MV-4-11 (cell line): ENCODE measurements at regions not wholly inside any gene's neighbourhood (a gene's known extent, or its start where the extent isn't known, plus 50 kb on each side); places are given as distances from the start of the nearest gene placed in this dataset.
"Not testable (repeated sequence)": the region's sequence is repeated elsewhere in the genome, so short reads cannot be mapped to it uniquely, and the experiment has no call there.

Experiments used
- DNase-seq: peaks from one replicate; lab custom pipeline; 2025; lab: John Stamatoyannopoulos, UW

DNA sequence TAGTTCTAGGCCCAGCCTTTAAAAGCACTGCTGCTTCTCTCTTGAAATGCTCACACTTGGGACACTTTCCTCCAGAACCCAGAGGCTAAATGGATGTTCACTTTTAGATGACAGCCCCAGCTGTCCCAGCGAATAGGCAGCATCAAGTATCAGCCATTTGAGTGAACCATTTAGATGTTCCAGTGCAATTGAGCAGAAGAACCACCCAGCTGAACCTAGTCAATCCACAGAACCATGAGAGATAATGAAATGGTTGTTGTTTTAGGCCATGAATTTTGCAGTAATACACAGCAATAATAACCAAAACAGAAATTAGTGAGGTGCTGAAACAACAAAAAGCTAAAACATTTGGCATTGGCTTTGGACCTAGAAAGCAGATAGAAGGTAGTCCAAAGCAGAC, 273.9 kb downstream of the ETV1 start:
- DNase-seq = no peak

DNA sequence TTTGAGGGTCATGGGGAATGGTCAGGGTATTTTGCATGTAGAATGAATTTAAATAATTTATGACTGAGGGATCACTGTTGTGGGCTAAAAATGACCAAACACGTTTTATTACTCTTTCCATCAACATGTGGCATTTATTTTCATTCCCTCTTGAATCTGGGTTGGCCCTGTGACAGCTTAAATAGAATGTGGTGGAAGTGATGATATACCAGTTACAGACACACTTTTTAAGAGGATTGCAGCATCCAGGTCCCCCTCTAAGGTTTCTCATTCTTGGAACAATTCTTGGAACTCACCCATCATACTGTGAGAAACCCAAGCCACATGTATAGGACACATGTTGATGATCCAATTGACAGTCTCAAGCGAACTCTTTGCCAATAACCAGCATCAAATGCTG, 272.4 kb downstream of the ETV1 start:
- no peak for DNase-seq

DNA sequence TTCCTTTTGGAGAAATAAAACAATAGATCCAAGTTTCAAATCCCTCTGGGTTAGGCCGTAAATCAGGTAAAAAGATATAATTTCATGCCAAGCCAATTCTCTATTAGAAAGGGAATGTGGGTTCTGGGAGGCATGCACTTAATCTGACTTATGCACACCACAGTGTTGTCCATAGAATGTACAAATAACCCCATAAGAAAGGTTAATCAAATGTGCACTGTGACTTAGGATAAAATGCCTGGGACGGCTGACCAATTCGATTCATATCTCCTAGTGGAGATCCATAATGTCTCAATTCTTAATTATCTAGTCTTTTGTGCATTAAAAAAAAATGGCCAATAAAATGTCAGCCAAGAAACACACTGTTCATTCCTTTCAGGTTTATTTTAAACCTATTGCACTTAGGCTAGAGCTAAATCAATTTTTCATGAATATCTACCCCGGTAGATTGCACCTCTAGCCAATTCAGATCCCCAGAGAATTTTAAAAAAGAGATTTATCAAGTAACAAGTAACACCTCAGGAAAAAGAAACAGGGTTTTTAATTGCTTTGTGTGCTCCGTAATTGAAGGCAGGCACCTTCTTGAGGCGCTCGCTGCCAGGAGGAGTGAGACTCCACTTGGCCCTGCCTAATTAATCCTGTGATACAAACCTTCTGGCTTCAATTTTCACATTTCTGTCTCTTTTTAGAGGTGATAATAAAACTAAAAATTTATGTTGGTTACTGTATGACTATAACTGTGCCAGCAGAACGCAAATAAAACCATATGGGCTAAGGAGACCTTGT, 265.1 kb downstream of the ETV1 start:
- DNase-seq = no peak

DNA sequence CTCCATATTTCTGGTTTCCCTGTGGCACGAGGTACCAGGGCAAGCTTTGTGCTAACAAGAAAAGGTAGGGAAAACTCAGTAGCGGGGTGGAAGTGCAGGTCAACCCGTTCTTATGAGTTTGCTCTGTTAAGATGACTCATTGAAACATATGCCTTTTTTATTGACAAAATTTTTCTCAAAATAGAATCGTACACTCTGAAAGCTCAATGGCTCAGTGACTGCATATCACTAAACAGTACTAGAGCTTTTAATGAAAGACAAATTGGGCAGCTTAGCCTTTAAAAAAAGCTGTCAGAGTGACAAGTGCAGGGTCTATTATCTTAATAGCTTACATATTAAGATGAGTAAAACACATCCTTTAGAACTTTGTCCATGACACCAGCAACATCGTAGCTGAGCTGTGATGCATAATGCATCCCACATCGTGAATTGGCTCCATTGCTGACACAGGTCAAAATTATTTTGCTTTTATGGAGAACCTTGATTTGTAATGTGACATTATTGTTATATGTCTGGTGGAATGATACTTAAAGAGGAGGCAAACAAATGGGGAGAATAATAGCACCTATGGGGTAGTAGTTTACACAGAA, 264.4 kb downstream of the ETV1 start:
- no peak for DNase-seq

DNA sequence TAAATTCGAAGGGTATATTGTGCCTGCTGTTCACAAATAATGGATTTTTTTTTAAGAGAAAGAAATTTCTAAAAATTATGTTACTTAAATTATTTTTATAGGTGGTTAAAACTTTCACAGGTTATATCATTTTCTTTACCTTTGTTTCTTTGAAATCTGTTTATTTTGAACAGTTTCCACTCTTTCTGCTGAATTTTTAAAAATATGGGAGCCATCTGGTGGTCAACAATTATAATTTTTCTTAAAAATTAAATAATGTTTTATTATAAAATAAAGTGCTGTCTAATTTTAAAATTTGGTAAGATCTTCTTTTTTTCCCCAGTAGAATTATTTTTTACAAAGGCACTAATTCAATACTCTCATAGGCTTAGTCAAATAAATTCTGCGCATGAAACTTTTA, 263.9 kb downstream of the ETV1 start:
- no peak for DNase-seq

DNA sequence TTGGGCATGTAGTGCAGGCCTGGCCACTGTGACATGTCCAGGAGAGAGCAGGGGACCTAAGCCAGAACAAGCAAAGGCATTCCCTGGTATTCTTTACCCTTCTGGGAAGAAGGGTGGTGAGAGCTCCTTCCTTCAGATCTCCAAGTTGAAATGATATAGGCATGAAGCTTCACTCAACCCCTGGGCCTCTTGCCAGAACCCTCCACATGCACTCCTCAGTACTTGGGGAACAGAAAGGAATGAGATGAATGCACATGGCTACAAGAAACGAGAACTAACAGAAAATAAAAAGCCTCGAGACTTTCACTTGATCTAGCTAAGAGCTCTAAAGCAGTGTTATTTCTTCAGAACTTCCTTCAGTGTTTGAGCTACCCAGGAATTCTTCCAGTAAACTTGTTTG, 262.2 kb downstream of the ETV1 start:
- DNase-seq = no peak

DNA sequence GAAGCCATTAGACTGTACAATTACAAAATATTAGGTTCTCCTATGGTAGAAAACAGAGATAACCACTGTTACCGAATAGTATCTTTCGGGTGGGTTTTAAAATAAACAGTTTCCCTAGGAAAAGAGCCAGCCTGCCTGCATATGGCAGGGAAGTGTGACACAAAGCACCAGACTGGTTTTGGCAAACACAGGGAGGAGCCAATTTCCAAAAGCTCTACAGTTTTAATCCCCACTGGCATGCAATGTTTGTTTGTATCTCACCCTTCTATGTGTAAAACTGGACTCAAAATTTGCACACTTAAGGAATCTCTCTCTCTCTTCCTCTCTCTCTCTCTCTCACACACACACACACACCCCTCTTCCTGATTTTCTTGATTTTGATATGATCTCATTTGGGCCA, 261.7 kb downstream of the ETV1 start:
- DNase-seq = no peak

DNA sequence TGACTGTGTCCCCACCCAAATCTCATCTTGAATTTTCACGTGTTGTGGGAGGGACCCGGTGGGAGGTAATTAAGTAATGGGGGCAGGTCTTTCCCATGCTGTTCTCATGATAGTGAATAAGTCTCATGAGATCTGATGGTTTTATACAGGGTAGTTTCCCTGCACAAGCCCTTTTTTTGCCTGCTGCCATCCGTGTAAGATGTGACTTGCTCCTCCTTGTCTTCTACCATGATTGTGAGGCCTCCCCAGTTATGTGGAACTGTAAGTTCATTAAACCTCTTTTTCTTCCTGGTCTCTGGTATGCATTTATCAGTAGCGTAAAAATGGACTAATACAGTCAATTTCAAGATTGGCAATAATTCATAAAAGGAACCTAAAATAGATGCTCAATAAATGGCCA, 261.0 kb downstream of the ETV1 start:
- DNase-seq = not testable (repeated sequence)

DNA sequence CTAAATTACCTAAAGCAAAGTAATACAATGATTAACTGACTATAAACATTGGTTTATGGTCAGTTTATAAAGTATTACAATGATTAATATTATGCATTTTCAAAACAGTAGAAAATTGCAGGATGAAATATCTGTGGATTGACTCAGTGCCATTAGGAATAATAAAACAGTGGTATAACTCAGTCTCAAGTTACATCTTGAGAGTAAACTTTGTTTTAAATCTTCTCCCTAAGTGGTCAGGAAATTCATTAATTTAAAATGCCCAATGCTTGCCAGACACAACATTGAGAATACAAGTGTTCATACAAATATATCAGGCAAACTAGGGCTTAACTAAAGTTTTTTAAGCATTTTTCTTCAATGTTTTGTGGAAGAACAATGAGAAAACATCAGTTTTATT, 257.8 kb downstream of the ETV1 start:
- no peak for DNase-seq

DNA sequence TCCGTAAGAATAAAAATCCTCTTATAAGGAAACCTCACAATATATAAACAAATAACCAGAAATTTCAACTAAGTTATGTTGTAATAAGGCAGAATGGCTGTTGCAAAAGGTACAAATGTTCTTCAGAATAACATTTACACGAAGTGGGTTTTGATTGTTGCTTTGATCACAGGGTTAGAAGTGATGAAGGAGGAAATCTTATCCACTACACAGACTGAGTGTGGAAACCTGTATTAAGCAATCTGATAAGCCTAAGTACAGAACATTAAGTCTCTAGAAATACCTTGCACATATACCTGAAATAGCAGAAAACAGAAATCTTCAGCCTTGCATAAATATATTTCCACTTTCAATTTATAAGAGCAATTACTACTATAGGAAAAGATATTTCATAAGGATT, 251.9 kb downstream of the ETV1 start:
- DNase-seq = no peak

DNA sequence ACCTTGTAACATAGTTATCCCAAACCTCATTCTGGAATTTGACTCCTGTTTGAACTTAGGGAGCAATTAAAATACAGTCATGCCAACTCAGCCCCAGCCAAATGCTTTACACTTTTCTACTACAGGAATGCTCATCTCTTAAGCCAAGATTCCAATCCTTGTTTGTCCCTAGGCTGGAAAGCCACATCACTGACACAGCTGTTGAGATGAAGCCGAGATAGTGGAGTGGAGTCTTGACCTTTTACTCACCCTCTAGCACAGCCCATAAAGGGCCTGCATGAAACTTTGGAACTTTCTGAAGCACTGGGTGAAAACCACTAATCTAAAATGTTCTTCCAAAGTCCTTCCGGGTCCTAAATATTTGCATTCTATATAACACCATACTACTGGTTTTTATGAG, 247.3 kb downstream of the ETV1 start:
- DNase-seq = no peak

DNA sequence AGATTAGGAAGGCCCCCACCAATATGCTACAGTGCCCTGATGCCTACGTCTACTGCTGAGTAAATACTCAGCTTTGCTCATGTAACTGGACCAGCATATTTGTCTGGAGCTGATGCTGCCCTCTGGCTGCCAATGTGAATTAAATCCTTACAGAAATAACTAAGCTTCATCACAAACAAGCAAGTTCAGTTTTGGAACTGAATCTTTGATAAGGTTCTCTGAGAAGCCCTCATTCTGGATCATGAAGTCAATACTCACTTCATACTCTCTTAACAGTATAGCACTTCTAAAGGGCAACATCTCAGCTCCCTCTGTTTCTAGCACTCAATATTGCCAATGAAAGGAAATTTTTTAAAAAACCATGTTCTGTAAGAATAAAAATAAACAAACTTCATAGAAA, 246.7 kb downstream of the ETV1 start:
- DNase-seq = no peak

DNA sequence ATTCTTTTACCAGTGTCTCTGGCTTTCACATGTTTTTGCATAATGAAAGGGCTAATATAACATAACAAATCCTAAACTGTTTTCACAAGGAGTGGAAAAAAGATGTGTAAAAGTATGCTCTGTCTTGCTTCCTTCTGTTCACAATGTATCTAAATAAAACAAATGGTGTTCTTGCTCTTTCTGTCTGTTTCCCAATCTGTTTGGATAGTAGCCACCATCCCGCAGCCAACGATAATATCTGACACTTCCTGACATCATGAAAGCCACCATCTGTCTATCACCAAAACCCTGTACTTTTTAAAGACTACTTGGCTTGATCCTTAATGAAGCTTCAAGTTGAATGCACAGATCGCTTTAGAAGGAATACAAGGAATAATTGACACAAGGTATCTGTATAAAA, 246.2 kb downstream of the ETV1 start:
- no peak for DNase-seq

DNA sequence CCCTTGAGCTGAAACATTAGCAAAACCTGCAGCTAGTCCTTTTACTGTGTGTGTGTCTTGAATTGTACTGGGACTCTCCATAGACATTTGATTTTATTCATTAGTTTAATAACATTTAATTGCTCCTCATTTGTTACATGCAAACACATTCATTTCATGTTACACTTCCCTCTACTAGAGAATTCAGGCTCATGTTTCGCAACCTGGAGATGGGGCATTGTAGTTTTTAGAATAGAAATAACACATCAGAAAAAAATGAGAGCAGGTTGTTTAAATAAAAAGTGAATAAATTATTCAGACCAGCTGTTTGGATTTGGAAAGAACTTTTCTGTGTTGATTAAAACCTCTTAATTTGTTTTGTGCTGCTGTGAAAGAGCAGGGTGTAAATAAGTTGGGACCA, 243.9 kb downstream of the ETV1 start:
- no peak for DNase-seq

DNA sequence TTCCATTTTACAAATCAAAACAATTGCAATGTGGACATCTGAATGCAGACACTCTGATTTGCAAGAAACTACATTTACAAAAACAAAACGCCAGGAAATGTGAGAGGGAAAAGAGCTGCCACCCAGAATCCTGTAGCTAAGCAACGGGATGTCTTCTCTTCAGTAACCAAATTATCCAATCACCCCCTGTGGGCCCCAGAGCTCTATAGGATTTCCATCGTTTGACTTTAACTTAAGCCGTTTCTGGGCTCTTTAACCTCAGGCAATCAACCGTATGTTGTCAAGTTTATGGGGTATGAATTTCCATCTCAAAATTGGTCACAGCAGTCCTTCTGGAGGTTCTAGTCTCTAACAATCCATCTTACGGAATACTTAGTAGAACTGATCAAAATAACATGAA, 240.5 kb downstream of the ETV1 start:
- DNase-seq = no peak

DNA sequence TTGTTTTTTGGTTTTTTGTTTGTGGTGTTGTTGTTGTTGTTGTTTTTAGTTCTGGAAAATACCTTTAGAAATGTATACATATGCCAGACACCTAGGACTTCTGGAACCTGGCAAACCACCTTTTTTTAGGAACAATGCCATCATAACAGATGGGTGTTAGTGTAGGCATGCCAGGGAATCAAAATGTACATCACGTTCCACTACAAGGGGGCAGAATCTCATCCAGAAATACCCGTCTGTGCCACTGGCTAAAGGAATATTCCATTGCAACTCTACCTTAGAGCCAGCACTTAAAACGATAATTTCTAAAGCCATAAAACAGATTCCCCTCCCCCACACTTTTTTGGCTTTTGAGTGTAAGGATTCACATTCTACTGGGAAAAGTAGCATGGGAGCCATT, 239.8 kb downstream of the ETV1 start:
- no peak for DNase-seq

DNA sequence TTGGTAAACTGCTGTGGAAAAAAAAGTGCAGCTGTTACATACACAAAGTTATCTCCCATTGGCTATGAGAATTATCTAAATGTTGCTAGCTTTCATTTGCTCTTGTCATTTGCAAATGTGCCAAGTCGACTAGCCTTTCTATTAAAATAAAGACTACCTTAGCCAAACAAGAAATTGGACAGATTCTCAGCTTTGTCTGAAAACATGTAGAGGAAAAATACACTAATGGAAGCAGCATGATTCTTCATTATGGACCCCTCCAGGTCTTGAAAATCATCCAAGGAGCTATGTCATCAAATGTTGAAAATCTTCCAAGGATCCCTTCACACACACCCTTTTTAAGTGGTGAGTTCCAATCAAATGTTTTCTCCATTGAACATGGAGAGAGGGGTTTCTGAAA, 237.7 kb downstream of the ETV1 start:
- no peak for DNase-seq

DNA sequence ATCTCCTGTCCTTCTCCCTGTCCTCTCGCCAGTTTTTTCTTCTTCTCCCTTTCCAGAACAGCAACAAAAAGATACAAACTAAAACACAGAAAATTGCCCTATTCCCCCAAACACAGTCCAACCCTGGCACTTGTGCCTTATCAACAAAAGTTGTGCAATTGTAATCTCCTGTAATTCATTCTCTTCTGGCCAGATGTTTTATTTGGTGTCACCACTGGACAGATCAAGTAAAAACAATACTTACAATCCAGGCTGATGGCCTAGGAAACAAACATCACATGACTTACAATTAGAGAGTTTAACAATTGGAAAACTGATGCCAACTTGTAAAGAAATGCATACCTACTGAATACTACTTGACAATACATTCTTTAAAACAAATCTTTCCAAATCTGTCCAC, 231.6 kb downstream of the ETV1 start:
- no peak for DNase-seq

DNA sequence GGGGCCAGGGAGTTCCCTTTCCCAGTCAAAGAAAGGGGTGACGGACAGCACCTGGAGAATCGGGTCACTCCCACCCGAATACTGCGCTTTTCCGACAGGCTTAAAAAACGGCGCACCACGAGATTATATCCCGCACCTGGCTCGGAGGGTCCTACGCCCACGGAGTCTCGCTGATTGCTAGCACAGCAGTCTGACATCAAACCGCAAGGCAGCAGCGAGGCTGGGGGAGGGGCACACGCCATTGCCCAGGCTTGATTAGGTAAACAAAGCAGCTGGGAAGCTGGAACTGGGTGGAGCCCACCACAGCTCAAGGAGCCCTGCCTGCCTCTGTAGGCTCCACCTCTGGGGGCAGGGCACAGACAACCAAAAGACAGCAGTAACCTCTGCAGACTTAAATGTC, 223.6 kb downstream of the ETV1 start:
- not testable (repeated sequence) for DNase-seq

DNA sequence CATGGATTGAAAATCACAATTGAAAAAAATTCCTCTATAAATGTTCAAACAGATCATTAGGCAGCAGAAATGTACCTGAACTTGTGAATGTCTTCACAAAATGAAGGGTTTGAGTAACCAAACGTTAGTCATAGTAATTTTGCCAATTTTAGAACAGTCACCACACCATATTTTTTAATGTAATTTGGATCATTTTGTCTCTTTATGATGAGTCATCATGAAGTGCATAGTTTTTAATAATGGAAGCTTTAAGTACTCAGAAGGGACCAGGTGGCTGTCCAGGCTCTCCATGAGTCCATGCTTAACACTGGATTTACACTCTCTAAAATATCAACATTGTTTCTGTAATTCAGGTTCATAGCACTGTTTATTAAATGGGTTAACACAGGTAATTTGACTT, 219.2 kb downstream of the ETV1 start:
- DNase-seq = no peak

DNA sequence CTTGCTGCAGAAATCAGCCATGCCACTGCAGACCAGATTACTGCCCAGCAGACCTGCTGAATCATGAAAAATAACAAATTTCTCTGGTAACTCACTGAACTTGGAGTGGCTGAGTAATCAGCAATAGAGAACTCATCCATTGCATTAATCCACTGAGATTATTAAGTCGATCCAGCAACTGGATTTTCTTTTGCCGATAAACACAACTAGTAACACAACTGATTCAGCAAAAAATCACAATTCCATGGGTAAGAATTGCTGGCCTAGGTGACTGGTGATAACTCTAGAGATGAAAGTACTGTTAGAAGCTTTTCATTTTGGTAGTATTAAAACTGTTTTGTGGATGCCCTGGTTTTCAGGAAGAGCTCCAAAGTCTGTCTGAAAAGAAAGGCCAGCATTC, 214.5 kb downstream of the ETV1 start:
- no peak for DNase-seq

DNA sequence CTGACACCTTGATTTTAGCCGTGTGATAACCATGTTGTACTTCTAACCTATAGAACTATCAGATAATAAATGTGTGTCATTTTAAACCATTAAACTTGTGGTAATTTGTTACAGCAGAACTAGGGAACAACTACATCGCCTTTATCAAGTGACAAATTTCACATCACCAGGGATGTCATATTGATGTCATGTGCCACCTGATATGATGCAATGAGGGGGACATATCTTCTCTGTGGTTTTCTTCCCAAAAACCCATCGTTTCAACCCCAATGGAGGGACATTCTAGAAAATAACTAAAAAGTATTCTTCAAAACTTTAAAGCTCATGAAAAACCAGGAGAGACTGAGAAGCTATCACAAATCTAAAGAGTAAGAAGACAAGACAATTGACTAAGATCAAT, 212.2 kb downstream of the ETV1 start:
- no peak for DNase-seq

DNA sequence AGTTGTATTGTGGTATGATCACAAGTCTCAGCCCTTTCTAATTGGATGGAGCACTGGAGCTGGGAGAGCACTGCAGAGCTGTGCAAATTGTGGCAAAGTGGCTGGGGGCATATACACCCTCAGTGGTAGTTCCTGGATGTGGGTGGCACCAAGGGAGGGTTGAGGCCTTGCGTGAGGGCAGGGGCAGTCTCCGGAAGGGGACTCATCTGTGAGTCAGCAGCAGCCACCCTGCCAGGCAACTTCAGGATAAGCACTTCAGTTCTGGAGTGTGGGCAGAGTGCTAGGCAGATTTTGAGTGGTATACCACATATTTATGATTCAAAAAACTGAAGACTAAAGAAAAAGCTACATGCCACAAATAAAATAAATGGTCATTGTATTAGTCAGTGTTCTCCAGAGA, 210.5 kb downstream of the ETV1 start:
- no peak for DNase-seq

DNA sequence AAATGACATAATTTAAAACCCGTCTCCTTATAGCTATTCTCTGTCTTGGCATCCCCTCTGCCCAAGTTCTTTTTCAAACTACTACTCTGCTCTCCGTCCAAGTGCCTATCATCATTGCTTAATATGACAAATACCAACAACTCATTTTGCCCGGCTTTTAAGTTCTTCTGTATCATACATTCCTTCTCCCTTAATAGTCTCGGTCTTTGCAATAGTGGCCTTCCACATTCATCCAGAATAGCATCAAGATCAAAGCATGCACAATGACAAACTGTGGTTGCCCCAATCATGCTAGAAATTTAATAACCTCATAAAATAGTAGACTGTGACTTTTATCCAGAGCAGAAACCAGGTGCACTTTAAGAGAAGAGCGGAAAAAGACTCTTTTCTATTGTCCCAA, 198.9 kb downstream of the ETV1 start:
- DNase-seq = no peak
